BLaER1 (cell line): ENCODE measurements at regions not wholly inside any gene's neighbourhood (a gene's known extent, or its start where the extent isn't known, plus 50 kb on each side); places are given as distances from the start of the nearest gene placed in this dataset.
"Not testable (repeated sequence)": the region's sequence is repeated elsewhere in the genome, so short reads cannot be mapped to it uniquely, and the experiment has no call there.

ENCODE experiments used
- H3K27ac ChIP-seq: shearing (Covaris generic); formaldehyde crosslinking; 2 replicates; pipeline ENCODE4 v1.8.1; 2022
- H3K27me3 ChIP-seq: shearing (Covaris generic); formaldehyde crosslinking; 2 replicates; pipeline ENCODE4 v1.8.1; 2022
- H3K36me3 ChIP-seq: shearing (Covaris generic); formaldehyde crosslinking; 2 replicates; pipeline ENCODE4 v1.8.1; 2022
- H3K4me1 ChIP-seq: shearing (Covaris generic); formaldehyde crosslinking; 2 replicates; pipeline ENCODE4 v1.8.1; 2022
- H3K4me2 ChIP-seq: shearing (Covaris generic); formaldehyde crosslinking; 2 replicates; pipeline ENCODE4 v1.8.1; 2022
- H3K4me3 ChIP-seq: shearing (Covaris generic); formaldehyde crosslinking; 2 replicates; pipeline ENCODE4 v1.8.1; 2022
- H3K9ac ChIP-seq: shearing (Covaris generic); formaldehyde crosslinking; 2 replicates; pipeline ENCODE4 v1.8.1; 2022
- H3K9me3 ChIP-seq: shearing (Covaris generic); formaldehyde crosslinking; 2 replicates; pipeline ENCODE4 v1.8.1; 2022
- H4K20me1 ChIP-seq: shearing (Covaris generic); formaldehyde crosslinking; 2 replicates; pipeline ENCODE4 v1.8.1; 2022
- Cebpa-rat ChIP-seq: shearing (Covaris generic); IDR thresholded peaks from 2 replicates; pipeline ENCODE4 v1.8.1; 2022

GRCh38 chr7:56328327-56328726 is 212.1 kb upstream of the NUPR2 start:
- H3K36me3 ChIP-seq, H3K9ac ChIP-seq, H3K4me3 ChIP-seq, H3K4me2 ChIP-seq, H4K20me1 ChIP-seq, H3K27me3 ChIP-seq, H3K27ac ChIP-seq: not testable (repeated sequence)
- peaks cover 29% of the 10 kb centered on the region for H3K9me3 ChIP-seq
- H3K4me1 ChIP-seq = peaks cover 15% of the 10 kb centered on the region; the same call in 1 of the 2 replicates

GRCh38 chr7:56290548-56290947 is 174.3 kb upstream of the NUPR2 start:
- Histone ChIP-seq H4K20me1 (no peaks in the 10 kb centered on the region), H3K4me3 (no peak overlapping the region), H3K36me3 (no peaks in the 10 kb centered on the region), H3K27me3 (no peaks in the 10 kb centered on the region), H3K4me2 (no peak overlapping the region), H3K27ac (no peak overlapping the region), H3K9ac (no peak overlapping the region), H3K4me1 (no peaks in the 10 kb centered on the region), H3K9me3 (peaks cover 11% of the 10 kb centered on the region)
- TF ChIP-seq Cebpa-rat = no peak

- Histone ChIP-seq H3K4me3 (no peak overlapping the region), H3K27ac (no peak overlapping the region), H3K9me3 (peaks cover 33% of the 10 kb centered on the region), H4K20me1 (no peaks in the 10 kb centered on the region), H3K9ac (no peak overlapping the region), H3K27me3 (no peaks in the 10 kb centered on the region), H3K4me1 (no peaks in the 10 kb centered on the region), H3K36me3 (no peaks in the 10 kb centered on the region), H3K4me2 (no peak overlapping the region)
- TF ChIP-seq Cebpa-rat = no peak
Observed at GRCh38 chr7:56287429-56288138, 171.4 kb upstream of the NUPR2 start.

- Histone ChIP-seq H4K20me1 (no peaks in the 10 kb centered on the region), H3K9me3 (peaks cover 28% of the 10 kb centered on the region), H3K4me3 (no peak overlapping the region), H3K36me3 (no peaks in the 10 kb centered on the region), H3K27ac (no peak overlapping the region), H3K4me1 (peaks cover 6% of the 10 kb centered on the region), H3K4me2 (no peak overlapping the region), H3K9ac (no peak overlapping the region), H3K27me3 (no peaks in the 10 kb centered on the region)
- no peak for TF ChIP-seq Cebpa-rat
Observed at GRCh38 chr7:56256108-56256507, 139.9 kb upstream of the NUPR2 start.

GRCh38 chr7:56250135-56250534 is 133.9 kb upstream of the NUPR2 start:
- Histone ChIP-seq H3K4me3 (no peak overlapping the region), H3K9me3 (peaks cover 19% of the 10 kb centered on the region), H4K20me1 (no peaks in the 10 kb centered on the region), H3K4me1 (no peaks in the 10 kb centered on the region), H3K36me3 (no peaks in the 10 kb centered on the region), H3K27me3 (no peaks in the 10 kb centered on the region), H3K9ac (no peak overlapping the region), H3K4me2 (no peak overlapping the region), H3K27ac (no peak overlapping the region)
- TF ChIP-seq Cebpa-rat = no peak

GRCh38 chr7:56229631-56230030 is 113.4 kb upstream of the NUPR2 start:
- Histone ChIP-seq H4K20me1 (no peaks in the 10 kb centered on the region), H3K36me3 (no peaks in the 10 kb centered on the region), H3K27me3 (no peaks in the 10 kb centered on the region), H3K27ac (no peak overlapping the region), H3K9ac (no peak overlapping the region), H3K9me3 (peaks cover 7% of the 10 kb centered on the region), H3K4me3 (no peak overlapping the region), H3K4me1 (no peaks in the 10 kb centered on the region), H3K4me2 (no peak overlapping the region)
- TF ChIP-seq Cebpa-rat = no peak

GRCh38 chr7:56222866-56223265 is 106.6 kb upstream of the NUPR2 start:
- H3K9me3 ChIP-seq = peaks cover 10% of the 10 kb centered on the region; the same call in 1 of the 2 replicates

GRCh38 chr7:56219017-56219416 is 102.8 kb upstream of the NUPR2 start:
- no peak for TF ChIP-seq Cebpa-rat
- H3K9ac ChIP-seq = no peak overlapping the region
- no peak overlapping the region for H3K4me2 ChIP-seq
- no peaks in the 10 kb centered on the region for H3K27me3 ChIP-seq
- H3K9me3 ChIP-seq = peaks cover 48% of the 10 kb centered on the region
- H3K36me3 ChIP-seq = no peaks in the 10 kb centered on the region
- no peak overlapping the region for H3K4me3 ChIP-seq
- no peak overlapping the region for H3K27ac ChIP-seq
- no peaks in the 10 kb centered on the region for H4K20me1 ChIP-seq
- no peaks in the 10 kb centered on the region for H3K4me1 ChIP-seq

More at GRCh38 chr7:56222866-56223265, 106.6 kb upstream of the NUPR2 start:
- Histone ChIP-seq H3K4me3 (no peak overlapping the region), H3K9ac (no peak overlapping the region), H3K27me3 (no peaks in the 10 kb centered on the region), H3K36me3 (no peaks in the 10 kb centered on the region), H3K4me2 (no peak overlapping the region), H3K27ac (no peak overlapping the region), H3K4me1 (no peaks in the 10 kb centered on the region), H4K20me1 (no peaks in the 10 kb centered on the region)
- no peak for TF ChIP-seq Cebpa-rat

GRCh38 chr7:56218510-56218909 is 102.3 kb upstream of the NUPR2 start:
- no peak overlapping the region for H3K4me3 ChIP-seq
- no peak overlapping the region for H3K4me2 ChIP-seq
- H3K36me3 ChIP-seq = no peaks in the 10 kb centered on the region
- H4K20me1 ChIP-seq = no peaks in the 10 kb centered on the region
- no peaks in the 10 kb centered on the region for H3K27me3 ChIP-seq
- no peaks in the 10 kb centered on the region for H3K4me1 ChIP-seq
- no peak for TF ChIP-seq Cebpa-rat
- no peak overlapping the region for H3K9ac ChIP-seq
- peaks cover 52% of the 10 kb centered on the region for H3K9me3 ChIP-seq
- no peak overlapping the region for H3K27ac ChIP-seq

- Histone ChIP-seq H3K9ac (no peak overlapping the region), H3K27ac (no peak overlapping the region), H3K4me3 (no peak overlapping the region), H3K4me2 (no peak overlapping the region), H3K36me3 (no peaks in the 10 kb centered on the region), H3K4me1 (no peaks in the 10 kb centered on the region), H3K27me3 (no peaks in the 10 kb centered on the region), H4K20me1 (no peaks in the 10 kb centered on the region), H3K9me3 (peaks cover 77% of the 10 kb centered on the region)
- no peak for TF ChIP-seq Cebpa-rat
Observed at GRCh38 chr7:56213574-56213973, 97.4 kb upstream of the NUPR2 start.

GRCh38 chr7:56206420-56206819 is 90.2 kb upstream of the NUPR2 start:
- Histone ChIP-seq H3K4me2 (no peak overlapping the region), H3K9me3 (peaks cover 31% of the 10 kb centered on the region), H4K20me1 (no peaks in the 10 kb centered on the region), H3K4me1 (no peaks in the 10 kb centered on the region), H3K27me3 (no peaks in the 10 kb centered on the region), H3K9ac (no peak overlapping the region), H3K27ac (no peak overlapping the region), H3K36me3 (no peaks in the 10 kb centered on the region), H3K4me3 (no peak overlapping the region)
- no peak for TF ChIP-seq Cebpa-rat
